ENCODE measurements at regions not wholly inside any gene's neighbourhood (a gene's known extent, or its start where the extent isn't known, plus 50 kb on each side); places are given as distances from the start of the nearest gene placed in this dataset.

DNA sequence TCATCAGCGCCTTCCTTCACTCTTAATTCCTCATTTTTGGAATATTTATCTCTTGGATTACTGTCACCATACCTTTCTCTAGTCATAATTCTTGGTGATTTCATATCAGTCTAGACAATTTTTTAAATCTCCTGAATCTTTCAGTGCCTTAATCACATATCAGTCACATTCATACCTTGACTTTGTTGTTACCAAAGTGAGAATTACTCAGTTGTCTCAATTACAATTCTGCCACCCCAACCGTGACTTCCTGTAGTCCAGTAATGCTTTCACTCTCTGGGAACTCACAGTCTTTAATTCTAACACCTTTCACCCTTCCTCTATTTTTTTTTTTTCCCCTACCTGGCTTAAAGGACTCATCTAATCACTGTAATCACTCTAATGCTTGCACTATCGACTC is 1275.3 kb upstream of the TENM3 start:
- intact Hi-C loops (cut with micrococcal nuclease; ENCODE audit: unreplicated experiment): no loop called here
- Histone ChIP-seq H3K27me3 (replicated peaks; ENCODE audit: insufficient read depth, low read depth, low read length, poor library complexity) (no peaks in the 10 kb centered on the region), H3K27ac (ENCODE audit: low read depth, low read length, poor library complexity, severe bottlenecking) (no peak overlapping the region), H3K4me1 (ENCODE audit: insufficient read depth, low read length, poor library complexity, severe bottlenecking) (no peaks in the 10 kb centered on the region), H3K36me3 (ENCODE audit: insufficient read depth, low read length, poor library complexity, severe bottlenecking) (no peaks in the 10 kb centered on the region), H3K9me3 (ENCODE audit: low read depth, low read length, poor library complexity, severe bottlenecking) (no peaks in the 10 kb centered on the region), H3K4me3 (ENCODE audit: low read depth, low read length, poor library complexity, severe bottlenecking) (no peak overlapping the region)
- no peak for DNase-seq (ENCODE audit: low spot score)
- ChIA-PET CTCF (no interaction called here), POLR2A (ENCODE audit: low non-redundant PET) (no interaction called here)
- TF ChIP-seq, protein P1, sequence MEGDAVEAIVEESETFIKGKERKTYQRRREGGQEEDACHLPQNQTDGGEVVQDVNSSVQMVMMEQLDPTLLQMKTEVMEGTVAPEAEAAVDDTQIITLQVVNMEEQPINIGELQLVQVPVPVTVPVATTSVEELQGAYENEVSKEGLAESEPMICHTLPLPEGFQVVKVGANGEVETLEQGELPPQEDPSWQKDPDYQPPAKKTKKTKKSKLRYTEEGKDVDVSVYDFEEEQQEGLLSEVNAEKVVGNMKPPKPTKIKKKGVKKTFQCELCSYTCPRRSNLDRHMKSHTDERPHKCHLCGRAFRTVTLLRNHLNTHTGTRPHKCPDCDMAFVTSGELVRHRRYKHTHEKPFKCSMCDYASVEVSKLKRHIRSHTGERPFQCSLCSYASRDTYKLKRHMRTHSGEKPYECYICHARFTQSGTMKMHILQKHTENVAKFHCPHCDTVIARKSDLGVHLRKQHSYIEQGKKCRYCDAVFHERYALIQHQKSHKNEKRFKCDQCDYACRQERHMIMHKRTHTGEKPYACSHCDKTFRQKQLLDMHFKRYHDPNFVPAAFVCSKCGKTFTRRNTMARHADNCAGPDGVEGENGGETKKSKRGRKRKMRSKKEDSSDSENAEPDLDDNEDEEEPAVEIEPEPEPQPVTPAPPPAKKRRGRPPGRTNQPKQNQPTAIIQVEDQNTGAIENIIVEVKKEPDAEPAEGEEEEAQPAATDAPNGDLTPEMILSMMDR (conservative IDR thresholded peaks at IDR 0.05; ENCODE audit: low read depth, low read length): no peak
- TF ChIP-seq EZH2 (IDR thresholded peaks at IDR 0.05; ENCODE audit: borderline replicate concordance, low read depth, low read length, poor library complexity, severe bottlenecking): no peak
- no TSS peak for BruUV-seq (replicated peaks)

DNA sequence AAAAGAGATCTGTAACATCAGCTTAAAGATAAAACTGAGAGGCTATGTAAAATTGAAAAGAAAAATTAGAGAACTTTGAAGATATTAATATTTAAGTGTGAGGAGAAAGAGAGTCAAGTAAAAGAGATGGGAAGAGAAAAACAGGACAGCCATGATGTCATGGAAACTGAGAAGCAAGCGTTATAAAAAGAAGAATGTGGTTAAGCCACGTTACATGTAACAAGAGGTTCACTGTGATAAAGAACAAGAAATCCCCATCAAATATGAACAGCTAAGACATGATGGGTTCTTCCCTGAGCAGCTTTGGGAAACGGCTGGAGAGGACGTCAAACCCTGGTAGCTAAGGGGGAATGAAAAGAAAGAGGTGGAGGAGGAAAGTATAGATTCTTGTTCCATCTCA is 1269.3 kb upstream of the TENM3 start:
- no TSS peak for BruUV-seq (replicated peaks)
- Histone ChIP-seq H3K4me1 (ENCODE audit: insufficient read depth, low read length, poor library complexity, severe bottlenecking) (no peaks in the 10 kb centered on the region), H3K27me3 (replicated peaks; ENCODE audit: insufficient read depth, low read depth, low read length, poor library complexity) (no peaks in the 10 kb centered on the region), H3K27ac (ENCODE audit: low read depth, low read length, poor library complexity, severe bottlenecking) (no peak overlapping the region), H3K4me3 (ENCODE audit: low read depth, low read length, poor library complexity, severe bottlenecking) (no peak overlapping the region), H3K36me3 (ENCODE audit: insufficient read depth, low read length, poor library complexity, severe bottlenecking) (no peaks in the 10 kb centered on the region), H3K9me3 (ENCODE audit: low read depth, low read length, poor library complexity, severe bottlenecking) (no peaks in the 10 kb centered on the region)
- DNase-seq (ENCODE audit: low spot score): no peak
- ChIA-PET POLR2A (ENCODE audit: low non-redundant PET) (no interaction called here), CTCF (no interaction called here)
- TF ChIP-seq, protein P1 (conservative IDR thresholded peaks at IDR 0.05; ENCODE audit: low read depth, low read length): no peak
- no peak for TF ChIP-seq EZH2 (IDR thresholded peaks at IDR 0.05; ENCODE audit: borderline replicate concordance, low read depth, low read length, poor library complexity, severe bottlenecking)
- intact Hi-C loops (cut with micrococcal nuclease; ENCODE audit: unreplicated experiment): no loop called here

DNA sequence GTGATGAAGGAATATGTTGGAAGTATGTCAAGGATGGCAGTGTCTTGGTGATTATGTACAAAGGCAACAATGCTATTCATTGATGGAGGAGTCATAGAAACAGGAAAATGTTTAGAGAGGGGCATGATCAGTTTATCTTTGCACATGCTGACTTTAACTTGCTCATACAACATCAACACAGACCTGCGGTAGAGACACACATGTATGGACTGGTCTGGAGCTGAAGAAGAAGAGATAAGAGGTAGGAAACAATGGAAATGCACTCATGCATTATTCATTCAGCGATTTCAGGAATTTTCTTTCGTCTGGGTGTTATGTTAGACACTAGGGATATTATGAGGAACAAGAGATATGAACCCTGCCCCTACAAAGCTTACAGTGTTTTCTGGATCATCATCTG is 1252.3 kb upstream of the TENM3 start:
- Histone ChIP-seq H3K9me3 (ENCODE audit: low read depth, low read length, poor library complexity, severe bottlenecking) (no peaks in the 10 kb centered on the region), H3K27me3 (replicated peaks; ENCODE audit: insufficient read depth, low read depth, low read length, poor library complexity) (no peaks in the 10 kb centered on the region), H3K4me1 (ENCODE audit: insufficient read depth, low read length, poor library complexity, severe bottlenecking) (no peaks in the 10 kb centered on the region), H3K27ac (ENCODE audit: low read depth, low read length, poor library complexity, severe bottlenecking) (no peak overlapping the region), H3K4me3 (ENCODE audit: low read depth, low read length, poor library complexity, severe bottlenecking) (no peak overlapping the region), H3K36me3 (ENCODE audit: insufficient read depth, low read length, poor library complexity, severe bottlenecking) (no peaks in the 10 kb centered on the region)
- ChIA-PET POLR2A (ENCODE audit: low non-redundant PET) (no interaction called here), CTCF (no interaction called here)
- no TSS peak for BruUV-seq (replicated peaks)
- DNase-seq (ENCODE audit: low spot score): no peak
- TF ChIP-seq, protein P1 (conservative IDR thresholded peaks at IDR 0.05; ENCODE audit: low read depth, low read length): no peak
- no peak for TF ChIP-seq EZH2 (IDR thresholded peaks at IDR 0.05; ENCODE audit: borderline replicate concordance, low read depth, low read length, poor library complexity, severe bottlenecking)
- intact Hi-C loops (cut with micrococcal nuclease; ENCODE audit: unreplicated experiment): no loop called here
